Motor neuron (in vitro differentiated cells): ENCODE measurements at regions not wholly inside any gene's neighbourhood (a gene's known extent, or its start where the extent isn't known, plus 50 kb on each side); places are given as distances from the start of the nearest gene placed in this dataset.
"Not testable (repeated sequence)": the region's sequence is repeated elsewhere in the genome, so short reads cannot be mapped to it uniquely, and the experiment has no call there.

Experiments used
- ATAC-seq, 8 experiments: fragments of 200-7000 bp; cut with Tn5 transposase; replicated peaks in 6 of 8; 2 replicates each; pipeline ENCODE4 v1.8.0; 2021; ENCODE audit warnings: mild to moderate bottlenecking in 8 of 8, moderate library complexity in 8 of 8
- H3K27ac ChIP-seq, 2 donors: fragments of 250-450 bp; sonication (Bioruptor Pico); 2 replicates each; pipeline ENCODE4 v1.9.0; 2021; ENCODE audit warnings: antibody characterized with exemption in 2 of 2, mild to moderate bottlenecking in 2 of 2, moderate library complexity in 1 of 2
- H3K4me1 ChIP-seq, 2 donors: fragments of 250-450 bp; sonication (Bioruptor Pico); replicated peaks in 1 of 2; 2 replicates each; pipeline ENCODE4 v1.6.1; 2021; ENCODE audit warnings: antibody characterized with exemption in 2 of 2, mild to moderate bottlenecking in 2 of 2, moderate library complexity in 1 of 2
- H3K4me3 ChIP-seq, 5 donors: fragments of 250-450 bp; sonication (Bioruptor Pico); 2 replicates each; pipeline ENCODE4 v1.9.0; 2021; ENCODE audit warnings: antibody characterized with exemption in 5 of 5, mild to moderate bottlenecking in 5 of 5, moderate library complexity in 4 of 5
- WGBS, 10 experiments: fragments of 450-650 bp; shearing (Covaris generic); methylation state at CpG; one replicate each; pipeline ENCODE4 v1.0.0; 2022; 5-methylcytosine and 5-hydroxymethylcytosine counted together
- in situ Hi-C, 9 experiments: fragments of 400-800 bp; cut with MboI; loops; one replicate each; pipeline ENCODE4 v1.15.0; 2021; ENCODE audit warnings: low sequenced_read_pairs in 9 of 9, low pct_unique_long_range_greater_than_20kb in 2 of 9; ENCODE audit not compliant: unreplicated experiment in 9 of 9

- WGBS, 10 experiments: 0 to 100% (median 91%) methylated on average over 1 to 8 of the region's 9 CpGs; no CpG with 5 or more reads in 5 of the 10 experiments
- H3K4me1 ChIP-seq, ATAC-seq, H3K4me3 ChIP-seq, H3K27ac ChIP-seq, in situ Hi-C loops: not testable (repeated sequence)
Measured at GRCh38 chr14:62521309-62521708, 523.9 kb downstream of the KCNH5 start.

- H3K27ac ChIP-seq: no peak overlapping the region
- in situ Hi-C loops: no loop called here
- no peak for ATAC-seq
- H3K4me3 ChIP-seq: no peak overlapping the region
- WGBS, 10 experiments: 0 to 100% (median 60%) methylated on average over 1 of the region's 1 CpG; no CpG with 5 or more reads in 1 of the 10 experiments
- no peaks in the 10 kb centered on the region for H3K4me1 ChIP-seq
Measured at GRCh38 chr14:62528296-62528695, 517.0 kb downstream of the KCNH5 start.

GRCh38 chr14:62532181-62532580, 513.1 kb downstream of the KCNH5 start:
- no peak overlapping the region for H3K4me3 ChIP-seq
- H3K4me1 ChIP-seq: no peaks in the 10 kb centered on the region
- 0 to 100% (median 52%) methylated on average over 1 to 2 of the region's 2 CpGs; no CpG with 5 or more reads in 2 of the 10 experiments for WGBS, 10 experiments
- peak in 1 of 8 experiments; percentile 24 for ATAC-seq
- H3K27ac ChIP-seq: no peak overlapping the region
- in situ Hi-C loops: no loop called here

- Histone ChIP-seq H3K4me1 (no peaks in the 10 kb centered on the region), H3K4me3 (no peak overlapping the region), H3K27ac (no peak overlapping the region)
- no peak for ATAC-seq
- in situ Hi-C loops: no loop called here
- WGBS, 10 experiments: 43 to 60% methylated on average over 1 of the region's 1 CpG; no CpG with 5 or more reads in 8 of the 10 experiments
Measured at GRCh38 chr14:62546862-62547474, 498.3 kb downstream of the KCNH5 start.

- 0 to 100% (median 45%) methylated on average over 1 to 6 of the region's 6 CpGs for WGBS, 10 experiments
- Histone ChIP-seq H3K4me1 (no peaks in the 10 kb centered on the region), H3K4me3 (no peak overlapping the region), H3K27ac (no peak overlapping the region)
- no peak for ATAC-seq
- in situ Hi-C loops: no loop called here
Measured at GRCh38 chr14:62557416-62557815, 487.8 kb downstream of the KCNH5 start.

- H3K4me1 ChIP-seq: no peaks in the 10 kb centered on the region
- no peak overlapping the region for H3K4me3 ChIP-seq
- ATAC-seq: no peak
- in situ Hi-C loops: no loop called here
- 0 to 83% (median 50%) methylated on average over 1 of the region's 1 CpG; no CpG with 5 or more reads in 1 of the 10 experiments for WGBS, 10 experiments
- H3K27ac ChIP-seq: no peak overlapping the region
Measured at GRCh38 chr14:62558451-62558850, 486.8 kb downstream of the KCNH5 start.

- Histone ChIP-seq H3K27ac (no peak overlapping the region), H3K4me3 (no peak overlapping the region), H3K4me1 (no peaks in the 10 kb centered on the region)
- in situ Hi-C loops: no loop called here
- 0 to 90% (median 42%) methylated on average over 1 to 2 of the region's 2 CpGs for WGBS, 10 experiments
- no peak for ATAC-seq
Measured at GRCh38 chr14:62585247-62585646, 460.0 kb downstream of the KCNH5 start.

GRCh38 chr14:62592877-62593276, 452.4 kb downstream of the KCNH5 start:
- in situ Hi-C loops: no loop called here
- peak in 7 of 8 experiments; percentile 20 to 98 (median 47) for ATAC-seq

GRCh38 chr14:62597143-62597542, 448.1 kb downstream of the KCNH5 start:
- no peak overlapping the region for H3K27ac ChIP-seq
- no peak for ATAC-seq
- in situ Hi-C loops: no loop called here
- no peak overlapping the region for H3K4me3 ChIP-seq
- 0 to 83% (median 56%) methylated on average over 1 of the region's 1 CpG; no CpG with 5 or more reads in 3 of the 10 experiments for WGBS, 10 experiments
- H3K4me1 ChIP-seq: no peaks in the 10 kb centered on the region

More at GRCh38 chr14:62592877-62593276, 452.4 kb downstream of the KCNH5 start:
- WGBS, 10 experiments: 0 to 100% (median 100%) methylated on average over 1 of the region's 1 CpG; no CpG with 5 or more reads in 6 of the 10 experiments
- Histone ChIP-seq H3K4me1 (no peaks in the 10 kb centered on the region), H3K27ac (no peak overlapping the region), H3K4me3 (no peak overlapping the region)

GRCh38 chr14:62599616-62600385, 445.5 kb downstream of the KCNH5 start:
- ATAC-seq: no peak
- 0 to 100% (median 75%) methylated on average over 1 to 2 of the region's 2 CpGs; no CpG with 5 or more reads in 1 of the 10 experiments for WGBS, 10 experiments
- Histone ChIP-seq H3K4me3 (no peak overlapping the region), H3K27ac (no peak overlapping the region), H3K4me1 (no peaks in the 10 kb centered on the region)
- in situ Hi-C loops: no loop called here

- no peaks in the 10 kb centered on the region for H3K4me1 ChIP-seq
- no peak overlapping the region for H3K27ac ChIP-seq
- in situ Hi-C loops: no loop called here
- no peak overlapping the region for H3K4me3 ChIP-seq
- WGBS, 10 experiments: 19 to 100% (median 80%) methylated on average over 1 to 2 of the region's 2 CpGs; no CpG with 5 or more reads in 1 of the 10 experiments
- ATAC-seq: no peak
Measured at GRCh38 chr14:62602712-62603111, 442.5 kb downstream of the KCNH5 start.

- WGBS, 10 experiments: 0 to 100% (median 90%) methylated on average over 1 to 2 of the region's 2 CpGs; no CpG with 5 or more reads in 5 of the 10 experiments
- H3K27ac ChIP-seq: no peak overlapping the region
- in situ Hi-C loops: no loop called here
- ATAC-seq: no peak
- H3K4me3 ChIP-seq: no peak overlapping the region
- no peaks in the 10 kb centered on the region for H3K4me1 ChIP-seq
Measured at GRCh38 chr14:62604524-62604923, 440.7 kb downstream of the KCNH5 start.

GRCh38 chr14:62614122-62614521, 431.1 kb downstream of the KCNH5 start:
- H3K27ac ChIP-seq: no peak overlapping the region
- no peaks in the 10 kb centered on the region for H3K4me1 ChIP-seq
- H3K4me3 ChIP-seq: no peak overlapping the region
- no peak for ATAC-seq
- WGBS, 10 experiments: 0 to 67% (median 47%) methylated on average over 1 to 3 of the region's 3 CpGs; no CpG with 5 or more reads in 2 of the 10 experiments
- in situ Hi-C loops: no loop called here
